ENCODE measurements at regions not wholly inside any gene's neighbourhood (a gene's known extent, or its start where the extent isn't known, plus 50 kb on each side); places are given as distances from the start of the nearest gene placed in this dataset.

DNA sequence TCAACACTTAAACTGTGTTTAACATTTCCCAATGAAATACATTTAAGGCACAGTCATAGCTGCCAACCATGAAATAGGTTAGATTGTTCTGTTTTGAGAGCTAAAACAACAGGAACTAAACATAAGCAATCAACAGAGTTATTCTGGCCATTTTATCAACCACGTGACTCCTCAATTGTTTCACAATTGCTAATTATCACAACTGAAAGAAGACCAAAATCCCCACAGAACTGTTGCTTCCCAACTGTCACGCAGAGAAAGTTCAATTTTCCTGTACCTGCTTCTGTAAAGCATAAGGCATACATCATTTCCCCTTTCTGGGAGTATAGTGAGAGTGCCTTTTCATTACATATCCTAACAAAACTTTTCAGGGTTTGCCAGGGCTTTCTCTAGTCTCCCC, 248.6 kb downstream of the EPHA4 start:
- no peak for DNase-seq (ENCODE audit: low read depth, low spot score)

DNA sequence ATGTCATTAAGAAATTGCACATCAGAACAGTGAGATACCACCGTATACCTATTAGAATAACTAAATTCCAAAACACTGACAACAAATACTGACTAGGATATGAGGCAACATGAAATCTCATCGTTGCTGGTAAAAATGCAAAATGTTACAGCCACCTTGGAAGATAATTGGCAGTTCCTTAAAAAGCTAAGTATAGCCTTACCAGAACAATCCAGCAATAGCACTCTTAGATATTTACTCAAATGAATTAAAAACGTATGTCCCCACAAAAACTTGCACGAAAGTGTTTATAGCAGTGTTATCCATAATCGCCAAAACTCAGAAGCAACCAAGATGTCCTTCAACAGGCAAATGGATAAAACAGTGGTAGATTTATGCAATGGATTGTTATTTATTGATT, 241.7 kb downstream of the EPHA4 start:
- no peak for DNase-seq (ENCODE audit: low read depth, low spot score)

DNA sequence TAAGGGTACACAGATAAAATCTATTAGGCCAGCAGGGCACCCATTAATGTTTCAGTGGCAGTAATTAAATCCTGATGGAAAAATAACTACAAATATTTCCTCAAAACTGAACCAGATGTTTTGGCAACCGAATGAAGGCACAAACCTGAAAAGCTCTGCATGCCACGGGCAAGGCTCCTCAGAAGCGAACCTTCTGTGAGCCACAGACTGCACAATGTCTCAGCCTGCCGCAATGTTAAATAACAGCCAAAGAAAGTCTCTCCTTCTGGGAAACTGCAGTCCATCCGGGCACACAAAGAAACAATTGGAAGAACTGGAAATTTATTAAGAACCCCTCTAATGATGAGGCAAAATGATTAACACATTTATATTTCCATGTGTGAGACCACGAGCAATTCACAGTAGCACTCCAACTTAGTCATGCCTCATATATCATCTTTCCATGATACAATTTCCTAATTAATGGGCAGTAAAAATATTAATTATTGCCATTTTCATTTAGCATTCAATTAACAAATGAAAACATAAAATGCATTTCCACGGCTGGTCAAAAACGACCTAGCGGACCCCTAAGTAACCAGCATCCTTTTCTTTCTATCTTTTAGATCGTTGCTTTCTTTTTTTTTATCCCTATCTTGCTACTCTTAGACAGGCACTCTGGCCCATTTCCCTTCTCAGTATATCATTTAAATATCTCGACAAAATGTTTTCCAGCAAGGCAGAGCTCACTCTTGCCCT, 237.5 kb downstream of the EPHA4 start:
- DNase-seq (ENCODE audit: low read depth, low spot score): no peak

- DNase-seq (ENCODE audit: low read depth, low spot score): no peak
These were observed 236.8 kb downstream of the EPHA4 start for GRCh38 chr2:221335219-221335752.

DNA sequence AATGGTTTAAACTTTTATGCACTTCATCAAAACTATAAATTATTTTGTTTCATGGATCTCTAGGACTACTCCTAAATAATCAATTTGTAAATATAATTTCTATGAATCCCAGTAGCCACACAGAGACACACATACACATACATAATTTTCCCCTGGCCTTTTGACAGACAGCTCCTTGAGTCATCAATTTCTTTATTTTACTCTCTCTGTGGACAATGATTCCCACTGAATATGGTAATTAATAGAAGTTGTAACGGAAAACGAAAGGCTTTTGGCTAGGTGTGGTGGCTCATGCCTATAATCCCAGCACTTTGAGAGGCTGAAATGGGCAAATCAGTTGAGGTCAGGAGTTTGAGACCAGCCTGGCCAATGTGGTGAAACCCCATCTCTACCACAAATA, 235.1 kb downstream of the EPHA4 start:
- DNase-seq (ENCODE audit: low read depth, low spot score): no peak

- no peak for DNase-seq (ENCODE audit: low read depth, low spot score)
These were observed 234.0 kb downstream of the EPHA4 start for GRCh38 chr2:221337957-221338685.

- no peak for DNase-seq (ENCODE audit: low read depth, low spot score)
These were observed 229.7 kb downstream of the EPHA4 start for GRCh38 chr2:221342388-221342787.

DNA sequence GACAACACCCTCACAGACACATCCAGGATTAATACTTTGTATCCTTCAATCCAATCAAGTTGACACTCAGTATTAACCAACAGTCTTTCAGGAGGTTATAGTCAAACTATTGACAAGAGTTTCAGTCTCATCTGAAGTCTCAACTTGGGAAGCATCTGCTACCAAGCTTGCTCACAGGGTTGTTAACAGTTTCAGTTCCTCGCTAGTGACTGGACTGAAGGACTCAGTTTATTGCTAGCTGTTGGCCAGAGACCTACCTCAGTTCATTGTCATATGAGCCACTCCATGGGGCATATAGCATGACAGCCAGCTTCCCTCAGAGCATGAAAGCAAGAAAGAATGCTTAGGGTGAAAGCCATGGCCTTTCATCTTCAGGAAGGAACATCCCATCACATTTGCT, 228.6 kb downstream of the EPHA4 start:
- DNase-seq (ENCODE audit: low read depth, low spot score): no peak

GRCh38 chr2:221345516-221345915, 226.6 kb downstream of the EPHA4 start:
- no peak for DNase-seq (ENCODE audit: low read depth, low spot score)

- DNase-seq (ENCODE audit: low read depth, low spot score): no peak
These were observed 225.7 kb downstream of the EPHA4 start for GRCh38 chr2:221346411-221346810.

- DNase-seq (ENCODE audit: low read depth, low spot score): no peak
These were observed 224.6 kb downstream of the EPHA4 start for GRCh38 chr2:221347471-221347870.

DNA sequence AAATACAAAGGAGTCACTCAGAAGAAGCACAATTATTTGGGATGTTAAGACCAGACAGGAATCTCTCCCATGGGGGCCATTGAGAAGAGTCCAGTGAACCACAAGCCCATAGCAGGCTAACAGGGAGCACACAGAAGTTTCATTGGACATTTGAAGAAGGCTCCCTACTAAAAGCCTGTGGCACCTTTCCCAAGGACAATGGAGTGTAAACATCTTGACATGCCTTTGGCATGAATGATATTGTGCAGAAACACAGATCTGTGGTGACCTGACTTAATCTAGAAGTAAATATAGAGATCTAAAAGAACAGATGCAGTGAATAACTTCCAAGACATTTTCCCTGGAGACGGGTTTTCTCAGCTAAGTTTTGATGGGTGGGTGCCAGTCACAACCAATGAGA, 221.5 kb downstream of the EPHA4 start:
- DNase-seq (ENCODE audit: low read depth, low spot score): no peak

- no peak for DNase-seq (ENCODE audit: low read depth, low spot score)
These were observed 218.9 kb downstream of the EPHA4 start for GRCh38 chr2:221353201-221353600.

- no peak for DNase-seq (ENCODE audit: low read depth, low spot score)
These were observed 211.8 kb downstream of the EPHA4 start for GRCh38 chr2:221360312-221360711.

GRCh38 chr2:221360742-221361141, 211.4 kb downstream of the EPHA4 start:
- DNase-seq (ENCODE audit: low read depth, low spot score): no peak

GRCh38 chr2:221361633-221362032, 210.5 kb downstream of the EPHA4 start:
- DNase-seq (ENCODE audit: low read depth, low spot score): no peak

GRCh38 chr2:221364672-221365071, 207.4 kb downstream of the EPHA4 start:
- no peak for DNase-seq (ENCODE audit: low read depth, low spot score)
